GM23338 (cell line): ENCODE measurements at regions not wholly inside any gene's neighbourhood (a gene's known extent, or its start where the extent isn't known, plus 50 kb on each side); places are given as distances from the start of the nearest gene placed in this dataset.

Experiments
- ATAC-seq: fragments of 200-7000 bp; cut with Tn5 transposase; 3 replicates; pipeline ENCODE4 v1.9.1; 2020
- DNase-seq: peaks from one replicate; pipeline ENCODE4 v3.0.0-alpha.2; 2015; ENCODE audit warnings: low spot score
- H2AFZ ChIP-seq: fragments of 200-600 bp; sonication (generic); 2 replicates; pipeline ENCODE4 v1.8.0; 2016; ENCODE audit warnings: antibody characterized with exemption, mild to moderate bottlenecking, moderate library complexity
- H3F3A ChIP-seq: fragments of 200-600 bp; sonication (generic); replicated peaks from 2 replicates; pipeline ENCODE4 v1.8.0; 2017; ENCODE audit warnings: antibody characterized with exemption, mixed run types, low read depth
- H3K27ac ChIP-seq: fragments of 200-600 bp; sonication (generic); 2 replicates; pipeline ENCODE4 v1.6.1; 2016; ENCODE audit warnings: low read depth
- H3K27me3 ChIP-seq: fragments of 200-600 bp; sonication (generic); 2 replicates; pipeline ENCODE4 v1.8.0; 2016; ENCODE audit warnings: mild to moderate bottlenecking, mixed run types, moderate library complexity; ENCODE audit not compliant: insufficient read depth
- H3K36me3 ChIP-seq: fragments of 200-600 bp; sonication (generic); 2 replicates; pipeline ENCODE4 v1.8.0; 2016; ENCODE audit warnings: mild to moderate bottlenecking; ENCODE audit not compliant: insufficient read depth
- H3K4me1 ChIP-seq: fragments of 200-600 bp; sonication (generic); 2 replicates; pipeline ENCODE4 v1.8.0; 2016; ENCODE audit warnings: mild to moderate bottlenecking, moderate library complexity; ENCODE audit not compliant: insufficient read depth
- H3K4me2 ChIP-seq: fragments of 200-600 bp; sonication (generic); 2 replicates; pipeline ENCODE4 v1.7.1; 2017; ENCODE audit warnings: mixed run types
- H3K4me3 ChIP-seq: fragments of 200-600 bp; sonication (generic); 2 replicates; pipeline ENCODE4 v1.6.1; 2016; ENCODE audit warnings: mixed run types
- H3K79me2 ChIP-seq: fragments of 200-600 bp; sonication (generic); replicated peaks from 2 replicates; pipeline ENCODE4 v1.8.0; 2017; ENCODE audit warnings: mild to moderate bottlenecking; ENCODE audit not compliant: insufficient read depth
- H3K9me2 ChIP-seq: fragments of 200-600 bp; sonication (generic); 2 replicates; pipeline ENCODE4 v1.8.0; 2017; ENCODE audit not compliant: insufficient read depth
- H4K20me1 ChIP-seq: fragments of 200-600 bp; sonication (generic); replicated peaks from 2 replicates; pipeline ENCODE4 v1.8.0; 2017; ENCODE audit warnings: mild to moderate bottlenecking; ENCODE audit not compliant: insufficient read depth
- H3K27ac Mint-ChIP-seq: 2 replicates; pipeline ENCODE4 v1.8.0; 2020; ENCODE audit warnings: inconsistent platforms, mild to moderate bottlenecking, moderate library complexity, mixed read lengths
- H3K27me3 Mint-ChIP-seq: 3 replicates; pipeline ENCODE4 v1.8.0; 2022; ENCODE audit warnings: low read depth, mild to moderate bottlenecking, moderate library complexity, mixed read lengths, inconsistent platforms; ENCODE audit not compliant: insufficient read depth, poor library complexity
- H3K36me3 Mint-ChIP-seq: 3 replicates; pipeline ENCODE4 v1.8.0; 2021; ENCODE audit warnings: low read depth, mild to moderate bottlenecking, inconsistent platforms, moderate library complexity, mixed read lengths
- H3K4me1 Mint-ChIP-seq: 3 replicates; pipeline ENCODE4 v1.8.0; 2020; ENCODE audit warnings: mild to moderate bottlenecking, inconsistent platforms, mixed read lengths
- H3K4me3 Mint-ChIP-seq: 3 replicates; pipeline ENCODE4 v1.8.0; 2021; ENCODE audit warnings: moderate library complexity, mild to moderate bottlenecking, inconsistent platforms, mixed read lengths
- H3K9me3 Mint-ChIP-seq: 3 replicates; pipeline ENCODE4 v1.8.0; 2020; ENCODE audit warnings: moderate library complexity, mild to moderate bottlenecking, inconsistent platforms, mixed read lengths
- CTCF ChIP-seq, 2 experiments: fragments of 200-600 bp in 1 of 2; sonication (generic) in 1 of 2; conservative IDR thresholded peaks; 2 replicates each; pipeline versions ENCODE4 v1.5.1 to v1.6.1; 2016 to 2017; ENCODE audit warnings: antibody characterized with exemption in 2 of 2, low read depth in 2 of 2, mild to moderate bottlenecking in 2 of 2, moderate library complexity in 1 of 2
- ETS1 ChIP-seq: IDR thresholded peaks from 2 replicates; pipeline ENCODE4 v1.6.1; 2016; ENCODE audit warnings: antibody characterized with exemption
- EZH2phosphoT487 ChIP-seq: fragments of 200-600 bp; sonication (generic); IDR thresholded peaks from one replicate; pipeline ENCODE4 v1.8.1; 2018; ENCODE audit warnings: antibody characterized with exemption; ENCODE audit not compliant: unreplicated experiment
- NANOG ChIP-seq: IDR thresholded peaks from 2 replicates; pipeline ENCODE4 v1.6.1; 2016; ENCODE audit warnings: antibody characterized with exemption, borderline replicate concordance
- REST ChIP-seq: IDR thresholded peaks from one replicate; pipeline ENCODE4 v1.6.1; 2018; ENCODE audit warnings: antibody characterized with exemption; ENCODE audit not compliant: unreplicated experiment
- STAT1 ChIP-seq: IDR thresholded peaks from one replicate; pipeline ENCODE4 v1.6.1; 2016; ENCODE audit warnings: antibody characterized with exemption; ENCODE audit not compliant: unreplicated experiment
- ZNF114 ChIP-seq: fragments of 250-450 bp; sonication (Bioruptor Pico); IDR thresholded peaks from 2 replicates; pipeline ENCODE4 v1.5.0; 2020; ENCODE audit warnings: mild to moderate bottlenecking, moderate library complexity
- ZNF331 ChIP-seq: fragments of 250-450 bp; sonication (Bioruptor Pico); IDR thresholded peaks from 2 replicates; pipeline ENCODE4 v1.5.0; 2020; ENCODE audit warnings: low read depth, mild to moderate bottlenecking, moderate library complexity

GRCh38 chr2:105556366-105556765 is 157.5 kb upstream of the FHL2 start (continued):
- no peak for TF ChIP-seq REST
- no peak for TF ChIP-seq STAT1
- TF ChIP-seq EZH2phosphoT487, result no peak
- no peak for TF ChIP-seq NANOG
- TF ChIP-seq ZNF114 (CRISPR knock-in tag), result no peak
- TF ChIP-seq ETS1, result no peak

- no peak overlapping the region for H3K27ac Mint-ChIP-seq
- H3K4me3 Mint-ChIP-seq, result no peak overlapping the region
- Histone ChIP-seq H3K27me3 (no peaks in the 10 kb centered on the region), H3K9me2 (no peaks in the 10 kb centered on the region), H3K79me2 (no peaks in the 10 kb centered on the region), H3K4me2 (no peak overlapping the region), H3K4me1 (no peaks in the 10 kb centered on the region), H3F3A (no peaks in the 10 kb centered on the region), H3K4me3 (no peak overlapping the region), H4K20me1 (no peaks in the 10 kb centered on the region), H3K36me3 (no peaks in the 10 kb centered on the region), H3K27ac (no peak overlapping the region), H2AFZ (no peak overlapping the region)
- no peaks in the 10 kb centered on the region for H3K4me1 Mint-ChIP-seq
- H3K27me3 Mint-ChIP-seq, result peaks cover 2% of the 10 kb centered on the region
- no peak for ATAC-seq
- DNase-seq, result no peak
- H3K36me3 Mint-ChIP-seq, result no peaks in the 10 kb centered on the region
- H3K9me3 Mint-ChIP-seq, result no peaks in the 10 kb centered on the region
- TF ChIP-seq NANOG, result no peak
- no peak for TF ChIP-seq STAT1
- TF ChIP-seq ZNF114 (CRISPR knock-in tag), result no peak
- no peak for TF ChIP-seq CTCF (conservative IDR thresholded peaks at IDR 0.05; ENCODE audit: low read depth in 2 of 2)
- no peak for TF ChIP-seq ZNF331 (CRISPR knock-in tag)
- no peak for TF ChIP-seq EZH2phosphoT487
- TF ChIP-seq ETS1, result no peak
- TF ChIP-seq REST, result no peak
Observed at GRCh38 chr2:105554235-105554634, 155.4 kb upstream of the FHL2 start.
